HG03097 (cell line): ENCODE measurements at regions not wholly inside any gene's neighbourhood (a gene's known extent, or its start where the extent isn't known, plus 50 kb on each side); places are given as distances from the start of the nearest gene placed in this dataset.
A peak's percentile ranks its signal among the peaks of the same experiment; 100 is the strongest.

Experiments used
- ATAC-seq: cut with Tn5 transposase; IDR thresholded peaks from one replicate; pipeline ENCODE4 v1.9.1; 2021; ENCODE audit not compliant: unreplicated experiment, low FRiP score

DNA sequence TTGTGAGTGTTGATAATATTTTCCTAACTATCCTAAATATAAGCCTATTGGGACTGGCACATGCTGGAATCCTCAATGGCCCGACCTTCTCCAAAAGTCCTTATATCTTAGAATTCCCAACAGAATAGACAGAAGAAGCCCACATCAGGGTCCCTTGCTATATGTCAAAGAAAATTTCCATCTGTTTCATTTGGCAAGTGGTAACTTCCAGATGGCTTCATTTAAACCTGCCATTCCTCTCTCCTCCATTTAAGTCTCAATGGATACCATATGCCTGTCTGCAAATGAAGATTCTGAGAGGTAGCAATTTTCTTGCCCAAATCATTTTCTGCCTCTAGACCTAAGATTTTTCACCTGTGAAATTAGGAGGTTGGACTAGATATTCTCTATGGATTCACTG is 73.1 kb upstream of the KCNA4 start:
- ATAC-seq: no peak

- ATAC-seq: peak; percentile 48
These were observed 74.4 kb upstream of the KCNA4 start for GRCh38 chr11:30091246-30091645.

DNA sequence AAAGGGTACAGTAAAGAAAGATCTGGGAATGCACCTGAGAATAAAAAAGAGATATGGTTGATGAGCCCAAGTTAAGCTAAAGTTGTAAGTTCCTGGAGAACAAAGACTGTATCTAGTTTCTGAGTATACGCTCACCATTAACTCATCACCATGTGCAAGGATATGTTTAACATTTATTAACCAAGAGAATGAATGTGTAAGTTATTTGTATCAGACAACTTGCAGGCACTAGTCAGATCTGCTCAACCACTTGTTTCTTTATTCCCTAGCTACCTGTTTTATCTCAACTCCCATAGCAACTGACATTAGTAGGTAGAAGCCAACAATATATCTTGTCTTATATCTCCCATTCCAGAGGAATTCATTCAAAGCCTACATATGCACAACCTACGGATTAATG is 74.9 kb upstream of the KCNA4 start:
- ATAC-seq: peak; percentile 91

DNA sequence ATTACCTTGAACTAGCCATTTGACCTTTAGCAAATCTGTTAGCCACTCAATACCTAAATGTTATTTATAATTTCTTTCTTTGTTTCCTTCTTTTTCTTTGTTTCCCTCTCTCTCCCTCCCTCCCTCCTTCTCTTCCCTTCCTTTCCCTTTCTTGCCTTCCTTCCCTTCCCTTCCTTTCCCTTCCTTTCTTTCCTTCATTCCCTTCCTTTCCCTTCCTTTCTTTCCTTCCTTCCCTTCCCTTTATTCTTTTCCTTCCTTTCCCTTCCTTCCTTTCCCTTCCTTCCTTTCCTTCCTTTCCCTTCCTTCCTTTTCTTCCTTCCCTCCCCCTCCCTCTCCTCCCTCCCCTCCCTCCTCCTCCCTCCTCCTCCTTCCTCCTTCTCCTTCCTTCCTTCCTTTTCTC is 75.7 kb upstream of the KCNA4 start:
- ATAC-seq: no peak

GRCh38 chr11:30100495-30100894 is 83.7 kb upstream of the KCNA4 start:
- no peak for ATAC-seq

GRCh38 chr11:30106222-30107181 is 89.7 kb upstream of the KCNA4 start:
- no peak for ATAC-seq

DNA sequence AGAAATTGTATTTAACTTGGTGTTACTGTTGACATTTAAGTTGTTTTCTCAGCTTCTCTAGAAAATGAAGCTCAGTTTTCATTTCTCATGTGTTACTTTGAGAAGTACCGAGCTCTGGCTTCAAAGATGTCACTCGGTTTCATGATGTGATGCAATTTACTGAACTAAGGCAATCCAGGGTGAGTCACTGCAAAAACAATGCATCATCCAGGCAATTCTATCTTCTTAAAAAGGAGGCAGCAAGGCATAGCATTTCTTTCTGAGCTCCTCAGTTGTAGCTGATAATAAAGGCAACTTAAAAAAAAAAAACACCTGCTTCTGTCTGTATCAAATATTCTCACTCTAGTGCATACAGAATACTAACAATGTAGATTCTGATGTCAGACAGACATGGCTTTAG is 91.1 kb upstream of the KCNA4 start:
- no peak for ATAC-seq

DNA sequence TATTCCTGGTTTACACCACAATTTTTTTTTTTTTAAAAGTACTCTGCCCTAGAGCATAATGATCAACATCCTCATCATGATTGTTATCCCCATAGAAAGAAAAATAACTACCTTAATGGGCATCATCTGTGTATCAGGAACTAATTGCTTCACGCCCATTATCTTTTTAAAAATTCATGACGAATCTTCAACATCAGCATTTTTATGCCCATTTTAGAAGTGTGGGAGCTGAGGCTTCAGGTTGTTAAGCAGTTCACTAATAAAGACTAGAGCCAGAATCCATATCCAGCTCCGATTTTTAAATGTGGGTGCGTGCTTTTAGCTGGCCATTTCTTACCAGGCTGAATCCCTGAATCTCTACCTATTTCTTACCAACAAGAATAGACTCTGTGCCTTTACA is 92.9 kb upstream of the KCNA4 start:
- ATAC-seq: no peak

DNA sequence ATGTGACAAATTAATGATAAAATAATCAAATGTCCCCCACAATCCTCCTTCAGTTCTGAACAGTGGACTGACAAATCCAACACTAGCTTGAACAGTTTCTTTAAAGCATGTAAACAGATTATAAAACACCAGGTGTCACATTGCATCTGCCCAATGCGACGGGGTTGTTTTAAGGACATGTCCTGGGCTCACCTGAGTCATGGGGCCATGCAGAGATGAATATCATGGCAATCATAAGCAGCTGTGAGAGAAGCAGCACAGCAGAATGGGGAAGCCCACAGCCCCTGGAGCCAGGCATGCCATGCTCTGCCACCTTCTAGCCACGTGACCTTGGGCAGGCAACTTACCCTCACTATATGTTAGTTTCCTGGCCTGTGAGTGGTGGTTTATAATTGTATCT is 93.9 kb upstream of the KCNA4 start:
- ATAC-seq: no peak

- no peak for ATAC-seq
These were observed 95.0 kb upstream of the KCNA4 start for GRCh38 chr11:30111786-30112185.

DNA sequence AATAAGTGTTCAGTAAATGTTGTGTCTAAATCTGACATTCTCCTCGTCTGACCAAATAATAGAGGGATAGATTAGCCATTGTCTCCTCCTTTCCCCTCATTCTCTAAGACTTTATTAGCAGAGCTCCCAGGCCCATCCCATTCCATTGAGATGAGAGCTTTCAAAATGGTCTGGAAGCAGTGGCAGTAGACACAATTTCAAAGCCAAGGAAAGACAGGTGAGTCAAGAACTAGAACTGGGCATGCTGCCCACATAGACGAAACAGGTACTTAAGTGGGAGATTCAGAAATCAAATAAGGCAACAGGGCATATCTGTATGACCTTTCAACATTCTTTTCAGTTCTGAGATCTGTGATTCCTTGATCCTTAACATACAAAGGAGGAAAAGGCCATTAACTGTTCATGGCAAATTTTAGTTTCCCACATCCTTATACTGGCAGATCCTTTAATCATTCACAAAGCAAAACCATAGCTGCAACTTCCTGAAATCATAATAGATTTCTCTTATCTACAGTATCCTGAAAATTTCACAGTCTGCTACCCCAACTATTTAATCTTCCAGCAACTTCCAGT is 96.6 kb upstream of the KCNA4 start:
- no peak for ATAC-seq

DNA sequence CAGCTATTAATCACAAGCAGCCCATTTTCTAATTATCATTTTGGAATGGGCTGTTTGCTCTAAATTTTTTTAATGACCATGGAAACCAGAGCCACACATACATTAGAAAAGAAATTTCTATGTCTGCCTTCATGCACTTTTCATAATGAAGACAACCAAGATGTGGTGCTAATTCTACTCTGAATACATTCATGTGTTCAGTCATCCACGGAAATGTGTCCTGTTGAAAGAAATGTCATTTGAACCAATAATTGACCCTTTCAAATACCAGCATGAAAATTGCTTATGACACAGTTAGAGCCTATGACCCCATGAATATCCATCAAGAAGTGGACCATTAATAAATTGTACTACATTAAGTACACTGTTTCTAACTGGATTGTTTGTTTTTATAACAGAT is 99.7 kb upstream of the KCNA4 start:
- no peak for ATAC-seq

DNA sequence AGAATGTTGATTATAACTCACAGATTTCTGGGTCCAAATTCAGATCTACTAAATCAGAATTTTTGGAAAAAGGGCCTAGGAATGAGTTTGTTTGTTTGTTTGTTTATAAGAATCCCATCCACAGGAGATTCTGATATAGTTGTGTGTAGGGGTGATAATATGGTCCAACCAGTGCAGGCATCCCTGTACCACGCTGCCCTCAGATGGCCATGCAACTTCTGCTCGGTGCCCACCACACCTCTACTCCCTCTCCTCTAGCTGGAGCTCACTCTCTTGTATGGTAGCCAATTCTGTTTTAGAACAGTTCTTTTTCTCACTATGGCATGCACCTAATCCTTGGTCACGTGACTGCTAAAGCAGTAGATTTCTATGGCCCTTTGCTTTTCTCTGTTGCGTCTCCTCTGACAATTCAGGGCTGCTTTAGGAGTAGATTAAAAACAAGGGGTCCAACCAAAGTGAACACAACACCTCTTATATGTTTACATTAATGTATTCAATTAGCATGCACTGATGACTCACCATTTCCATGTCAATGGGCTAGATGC is 103.3 kb upstream of the KCNA4 start:
- no peak for ATAC-seq

- ATAC-seq: no peak
These were observed 105.4 kb upstream of the FSHB start for GRCh38 chr11:30125456-30125855.

- ATAC-seq: no peak
These were observed 102.4 kb upstream of the FSHB start for GRCh38 chr11:30128269-30128932.

DNA sequence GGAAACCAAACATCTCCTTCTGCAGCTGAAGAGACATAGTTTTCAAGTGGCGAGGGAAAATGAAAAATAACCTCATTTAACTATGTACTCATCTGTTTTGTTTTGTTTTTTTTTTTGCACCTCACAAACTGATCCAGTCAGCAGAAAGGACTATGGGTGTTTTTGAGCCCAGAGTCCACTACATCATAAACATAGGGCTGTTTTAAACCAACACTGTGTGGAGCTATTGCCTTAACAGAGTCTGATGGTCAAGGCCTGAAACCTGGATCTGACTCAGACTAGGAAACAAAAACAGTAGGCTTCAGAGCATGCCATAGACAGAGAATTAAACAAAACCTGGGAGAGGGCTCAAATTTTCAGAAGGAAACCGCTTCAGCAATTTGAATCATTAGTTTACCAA is 99.3 kb upstream of the FSHB start:
- no peak for ATAC-seq

DNA sequence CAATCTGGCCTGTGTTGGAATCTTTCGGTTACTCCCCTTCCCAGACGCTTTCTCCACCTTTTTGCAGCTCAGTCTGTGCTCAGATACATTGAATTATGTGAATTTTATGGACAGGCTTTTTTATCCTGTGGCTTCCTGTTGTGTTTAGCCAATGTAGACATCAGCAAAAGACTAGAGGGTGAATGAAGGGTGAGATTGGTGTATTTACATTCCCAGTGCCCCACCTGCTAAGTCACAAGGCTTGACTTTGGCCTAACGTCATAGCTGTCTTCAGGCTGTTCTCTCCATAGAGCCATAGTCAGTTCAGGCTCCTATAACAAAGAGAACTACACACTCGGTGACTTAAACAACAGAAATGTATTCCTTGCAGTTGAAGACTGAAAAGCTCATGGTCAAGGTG is 97.5 kb upstream of the FSHB start:
- no peak for ATAC-seq

DNA sequence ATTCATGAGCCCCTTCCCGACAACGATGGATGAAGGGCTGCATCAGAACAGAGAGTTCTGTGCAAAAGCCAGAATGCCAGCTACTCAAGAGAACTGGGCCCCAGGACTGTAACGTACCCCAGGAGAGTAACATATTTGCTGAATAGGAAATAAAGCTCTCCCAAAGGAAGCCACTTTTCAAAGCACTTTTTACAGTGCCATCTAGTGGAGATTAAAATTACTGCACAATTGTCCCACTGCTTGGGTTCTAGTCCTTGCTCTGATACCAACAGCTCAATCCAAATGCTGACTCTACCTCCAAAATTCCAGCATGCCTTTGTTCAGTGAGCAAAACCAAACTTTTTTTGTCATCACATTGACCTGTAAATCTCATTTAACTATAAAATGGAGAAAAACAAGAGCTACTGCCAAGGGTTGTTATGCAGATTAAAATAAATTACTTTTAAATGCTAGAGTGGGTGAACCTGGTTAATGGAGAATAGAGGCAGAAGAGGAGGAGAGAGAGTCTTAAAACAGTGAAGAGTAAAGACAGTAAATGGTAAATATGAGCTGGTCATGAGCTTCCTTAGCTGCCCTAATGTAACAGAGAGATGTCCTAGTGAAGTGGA is 87.6 kb upstream of the FSHB start:
- no peak for ATAC-seq

DNA sequence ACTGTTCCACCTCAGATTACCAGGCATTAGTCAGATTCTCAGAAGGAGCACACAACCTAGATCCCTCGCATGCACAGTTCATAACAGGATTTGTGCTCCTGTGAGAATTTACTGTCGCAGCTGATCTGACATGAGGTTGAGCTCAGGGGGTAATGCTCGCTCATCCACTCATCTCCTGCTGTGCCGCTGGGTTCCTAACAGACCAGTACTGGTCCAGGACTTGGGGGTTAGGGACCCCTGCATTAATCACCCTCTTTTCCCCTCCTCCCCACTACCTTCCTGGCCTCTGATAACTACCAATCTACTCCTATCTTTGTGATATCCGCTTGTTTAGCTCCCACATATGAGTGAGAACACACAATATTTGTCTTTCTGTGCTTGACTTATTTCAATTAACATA is 83.5 kb upstream of the FSHB start:
- no peak for ATAC-seq

DNA sequence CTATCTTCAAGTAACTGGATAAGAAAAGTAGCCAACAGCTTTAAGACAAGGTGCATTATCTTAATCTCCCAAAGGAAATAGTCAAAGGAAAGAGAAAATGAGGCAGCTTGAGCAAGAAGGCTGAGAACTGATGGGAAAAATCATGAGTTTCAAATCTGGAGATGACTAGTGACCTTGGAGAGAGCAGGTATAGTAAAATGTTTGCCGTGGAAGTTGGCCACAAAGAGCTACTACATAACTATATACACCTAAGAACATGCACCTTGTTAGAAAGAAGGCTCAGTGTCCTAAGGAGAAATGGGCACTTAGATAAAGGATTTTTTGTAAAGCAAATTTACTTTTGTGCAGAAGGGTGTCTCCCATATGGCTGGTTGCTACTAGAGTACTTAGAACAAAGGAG is 80.8 kb upstream of the FSHB start:
- no peak for ATAC-seq

- ATAC-seq: no peak
These were observed 80.4 kb upstream of the FSHB start for GRCh38 chr11:30150425-30150824.
